ENCODE measurements at regions not wholly inside any gene's neighbourhood (a gene's known extent, or its start where the extent isn't known, plus 50 kb on each side); places are given as distances from the start of the nearest gene placed in this dataset.

- no peak for DNase-seq
These were observed 54.9 kb upstream of the RFC3 start for GRCh38 chr13:33763021-33763420.

DNA sequence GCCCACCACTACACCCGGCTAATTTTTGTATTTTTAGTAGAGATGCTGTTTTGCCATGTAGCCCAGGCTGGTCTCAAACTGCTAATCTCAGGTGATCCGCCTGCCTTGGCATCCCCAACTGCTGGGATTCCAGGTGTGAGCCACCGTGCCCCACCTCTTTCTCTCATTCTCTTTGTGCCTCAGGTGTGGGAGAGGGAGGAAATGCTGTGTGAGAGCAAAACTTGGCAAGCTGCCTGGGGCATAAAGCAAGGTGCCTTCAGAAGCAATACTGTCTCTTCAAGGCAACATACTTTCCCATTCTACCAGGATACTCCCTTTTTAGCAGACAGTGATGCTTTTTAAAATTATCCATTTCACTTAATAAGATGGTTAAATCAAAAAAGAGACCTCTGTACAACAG lies 53.2 kb upstream of the RFC3 start:
- DNase-seq: no peak

- no peak for DNase-seq
These were observed 51.4 kb upstream of the RFC3 start for GRCh38 chr13:33766329-33767123.

DNA sequence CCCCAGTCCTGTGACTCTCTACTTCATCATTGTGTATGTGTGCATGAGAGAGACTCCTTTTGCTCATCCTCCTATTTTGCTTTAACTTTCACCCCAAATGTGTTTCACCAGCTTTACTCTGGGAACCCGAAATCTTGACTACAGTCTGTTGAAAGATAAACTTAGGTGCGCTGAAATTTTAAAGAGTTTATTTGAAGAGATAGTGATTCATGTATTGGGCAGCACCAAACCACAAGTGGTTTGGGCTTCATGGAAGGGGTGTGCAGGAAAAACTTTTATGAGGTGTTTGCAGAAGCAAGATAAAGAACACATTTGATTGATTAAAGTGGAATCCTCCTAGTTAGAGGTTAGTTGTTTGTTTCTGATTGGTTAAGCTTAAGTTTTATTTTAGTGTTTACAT lies 50.8 kb upstream of the RFC3 start:
- DNase-seq: no peak

Data from CD4-positive, alpha-beta T cell treated with Interleukin-10 for 1 hour (primary cell).